K562 (cell line): ENCODE measurements at regions not wholly inside any gene's neighbourhood (a gene's known extent, or its start where the extent isn't known, plus 50 kb on each side); places are given as distances from the start of the nearest gene placed in this dataset.

Experiments
- ATAC-seq: fragments of 200-7000 bp; cut with Tn5 transposase; 3 replicates; pipeline ENCODE4 v1.9.1; 2020; ENCODE audit warnings: moderate library complexity
- BruUV-seq: library from RNA; stranded (reverse); fragments of 400-500 nt; replicated peaks from 2 replicates; lab custom pipeline; 2021; lab: Mats Ljungman, UMichigan
- CTCF ChIA-PET: fragments of 300-600 bp; formaldehyde crosslinking; extraction: SDS; loops from one replicate; lab custom pipeline; 2021; ENCODE audit warnings: low intra/inter-chr PET ratio; lab: Yijun Ruan, JAX
- POLR2A ChIA-PET: fragments of 300-600, 350-650 bp; sonication (Branson Sonifier 250); formaldehyde crosslinking; extraction: SDS; loops from one replicate; lab custom pipeline; 2021; ENCODE audit warnings: antibody characterized with exemption, inconsistent platforms; lab: Yijun Ruan, JAX
- DNase-seq, 4 experiments: peaks; one replicate each; pipeline versions ENCODE4 v3.0.0 to v3.0.0-alpha.2; 2011 to 2018; ENCODE audit warnings: low spot score in 3 of 4, mixed read lengths in 3 of 4; ENCODE audit errors: extremely low read depth in 1 of 4
- FAIRE-seq: peaks from 2 replicates; lab custom pipeline; 2011; peaks lifted over from hg19 to GRCh38; lab: Jason Lieb, UNC
- H2AFZ ChIP-seq: 2 replicates; pipeline ENCODE4 v1.6.0; 2011; ENCODE audit warnings: low read depth, low read length, control low read depth, inconsistent platforms
- H3K27ac ChIP-seq: fragments of 200-600 bp; 3 replicates; pipeline ENCODE4 v1.8.0; 2011; ENCODE audit warnings: low read depth, mild to moderate bottlenecking, control low read depth, inconsistent platforms, low read length, moderate library complexity, mixed read lengths; ENCODE audit errors: extremely low read depth
- H3K27me3 ChIP-seq, 2 experiments: fragments of 300-600 bp in 1 of 2; 2 replicates in 1 of 2; 3 replicates in 1 of 2; pipeline versions ENCODE4 v1.6.0 to v1.8.0; 2011; ENCODE audit warnings: inconsistent platforms in 2 of 2, low read length in 2 of 2, mild to moderate bottlenecking in 1 of 2, mixed read lengths in 1 of 2, moderate library complexity in 1 of 2; ENCODE audit not compliant: control insufficient read depth in 2 of 2, insufficient read depth in 2 of 2
- H3K36me3 ChIP-seq: fragments of 300-600 bp; 3 replicates; pipeline ENCODE4 v1.8.0; 2011; ENCODE audit warnings: mild to moderate bottlenecking, low read length, inconsistent platforms; ENCODE audit not compliant: control insufficient read depth, insufficient read depth
- H3K4me1 ChIP-seq, 2 experiments: fragments of 200-600 bp in 1 of 2; replicated peaks in 1 of 2; 2 replicates in 1 of 2; 3 replicates in 1 of 2; pipeline versions ENCODE4 v1.5.1 to v1.8.0; 2011; ENCODE audit warnings: inconsistent platforms in 2 of 2, low read length in 2 of 2, mild to moderate bottlenecking in 1 of 2, mixed read lengths in 1 of 2, moderate library complexity in 1 of 2; ENCODE audit not compliant: control insufficient read depth in 2 of 2, insufficient read depth in 2 of 2
- H3K4me2 ChIP-seq: 2 replicates; pipeline ENCODE4 v1.6.1; 2011; ENCODE audit warnings: low read length, control low read depth, inconsistent platforms, mixed read lengths; ENCODE audit not compliant: insufficient read depth
- H3K4me3 ChIP-seq: fragments of 200-600 bp; sonication (generic), shearing (Covaris generic); 2 replicates; pipeline ENCODE4 v1.5.1; 2016; ENCODE audit warnings: control low read depth, inconsistent platforms
- H3K79me2 ChIP-seq: fragments of 200-600 bp; 3 replicates; pipeline ENCODE4 v1.8.0; 2011; ENCODE audit warnings: low read length, inconsistent platforms; ENCODE audit not compliant: control insufficient read depth, insufficient read depth
- H3K9ac ChIP-seq, 2 experiments: 2 replicates each; pipeline versions ENCODE4 v1.6.0 to v1.6.1; 2011; ENCODE audit warnings: low read depth in 2 of 2, low read length in 2 of 2, control low read depth in 1 of 2, inconsistent platforms in 1 of 2, mild to moderate bottlenecking in 1 of 2, mixed read lengths in 1 of 2; ENCODE audit not compliant: insufficient read depth in 1 of 2
- H3K9me1 ChIP-seq: one replicate; pipeline ENCODE4 v1.6.0; 2011; ENCODE audit warnings: inconsistent platforms, mild to moderate bottlenecking, low read length, moderate library complexity; ENCODE audit not compliant: control insufficient read depth, insufficient read depth
- H3K9me3 ChIP-seq: replicated peaks from 2 replicates; pipeline ENCODE4 v1.5.1; 2011; ENCODE audit warnings: low read depth, low read length, inconsistent platforms; ENCODE audit not compliant: control insufficient read depth, insufficient read depth
- H4K20me1 ChIP-seq: replicated peaks from 2 replicates; pipeline ENCODE4 v1.6.1; 2011; ENCODE audit warnings: low read length, inconsistent platforms, mixed read lengths; ENCODE audit not compliant: control insufficient read depth, insufficient read depth
- ADNP ChIP-seq: fragments of 200-800 bp; sonication (Bioruptor generic); IDR thresholded peaks from 2 replicates; pipeline ENCODE4 v1.6.1; 2016; ENCODE audit warnings: missing genetic modification characterization, missing compliant biosample characterization
- CAMTA2 ChIP-seq: fragments of 250-450 bp; sonication (Bioruptor Pico); conservative IDR thresholded peaks from 2 replicates; pipeline ENCODE4 v1.5.1; 2022
- EGR1 ChIP-seq: fragments of 450-650 bp; conservative IDR thresholded peaks from 2 replicates; pipeline ENCODE4 v1.6.1; 2017; ENCODE audit warnings: mild to moderate bottlenecking
- ERF ChIP-seq: fragments of 450-650 bp; formaldehyde crosslinking; IDR thresholded peaks from 2 replicates; pipeline ENCODE4 v1.4.0; 2020; ENCODE audit warnings: mild to moderate bottlenecking, mixed read lengths
- FOXK2 ChIP-seq, 2 experiments: fragments of 450-650 bp; IDR thresholded peaks in 1 of 2; conservative IDR thresholded peaks in 1 of 2; 2 replicates each; pipeline ENCODE4 v1.6.1; 2016; ENCODE audit warnings: low read depth in 2 of 2, mild to moderate bottlenecking in 1 of 2
- KDM4B ChIP-seq, 2 experiments: fragments of 450-650 bp in 1 of 2; sonication (generic) in 1 of 2; IDR thresholded peaks; 2 replicates each; pipeline ENCODE4 v1.6.1; 2016 to 2017; ENCODE audit warnings: borderline replicate concordance in 2 of 2, antibody characterized with exemption in 1 of 2, low read depth in 1 of 2, mild to moderate bottlenecking in 1 of 2
- KLF16 ChIP-seq: IDR thresholded peaks from 2 replicates; pipeline ENCODE4 v1.6.1; 2016; ENCODE audit warnings: antibody characterized with exemption
- UBTF ChIP-seq, 2 experiments: IDR thresholded peaks; 2 replicates each; pipeline ENCODE4 v1.6.1; 2012; ENCODE audit warnings: improper control_type of control experiment in 2 of 2, low read depth in 2 of 2, low read length in 2 of 2, borderline replicate concordance in 1 of 2
- ZBTB5 ChIP-seq: fragments of 450-650 bp; IDR thresholded peaks from 2 replicates; pipeline ENCODE4 v1.6.1; 2017; ENCODE audit warnings: antibody characterized with exemption
- ZEB2 ChIP-seq: fragments of 450-650 bp; IDR thresholded peaks from 2 replicates; pipeline ENCODE4 v1.6.1; 2016
- ZNF277 ChIP-seq: fragments of 250-450 bp; sonication (Bioruptor Pico); IDR thresholded peaks from 2 replicates; pipeline ENCODE4 v1.8.0; 2022; ENCODE audit warnings: inconsistent platforms, mild to moderate bottlenecking, moderate library complexity, borderline replicate concordance
- WGBS: fragments of 100-300 bp; shearing (Covaris generic); methylation state at CpG from one replicate; pipeline ENCODE4 v1.1.6; 2016; ENCODE audit warnings: low coverage, mixed read lengths; ENCODE audit not compliant: insufficient coverage; ENCODE audit errors: missing lambda C conversion rate; 5-methylcytosine and 5-hydroxymethylcytosine counted together
- in situ Hi-C: fragments of 300-500 bp; cut with MboI; formaldehyde crosslinking; loops from 4 replicates; pipeline ENCODE4 v1.15.0; 2018; ENCODE audit warnings: inconsistent platforms, mixed read lengths
- intact Hi-C: fragments of 100-400 bp; cut with micrococcal nuclease; formaldehyde crosslinking; loops from 2 replicates; pipeline ENCODE4 v1.14.2; 2022
- TF ChIP-seq, protein P1 (sequence below): fragments of 250-450 bp; sonication (Bioruptor Pico); IDR thresholded peaks from 2 replicates; pipeline ENCODE4 v1.5.0; 2021; ENCODE audit warnings: mild to moderate bottlenecking, moderate library complexity

DNA sequence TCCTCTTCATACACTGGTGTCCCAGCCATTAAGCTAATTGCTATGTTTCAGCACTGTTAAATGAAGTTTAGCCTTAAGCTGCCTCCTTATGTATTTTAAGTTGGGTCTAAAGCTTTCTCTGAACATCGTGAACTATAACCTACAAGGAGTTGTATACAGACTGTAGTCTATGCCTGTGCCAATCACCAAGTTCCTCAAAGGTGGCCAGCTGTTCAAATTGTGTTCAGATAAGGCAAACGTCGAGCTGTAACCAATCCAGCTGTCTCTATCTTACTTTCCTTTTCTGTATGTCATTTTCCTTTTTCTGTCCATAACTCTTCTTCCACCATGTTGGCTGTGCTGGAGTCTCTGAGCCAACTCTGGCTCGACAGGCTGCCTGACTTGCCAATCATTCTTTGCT lies 199.6 kb downstream of the OGFRL1 start:
- H3K27me3 ChIP-seq: no peaks in the 10 kb centered on the region
- H3K79me2 ChIP-seq: no peaks in the 10 kb centered on the region
- ChIA-PET POLR2A (no interaction called here), CTCF (no interaction called here)
- H2AFZ ChIP-seq: no peak overlapping the region
- ATAC-seq: no peak
- no peak for DNase-seq
- H3K9me3 ChIP-seq: no peaks in the 10 kb centered on the region
- FAIRE-seq: no peak
- in situ Hi-C loops (no loop called here), intact Hi-C loops (no loop called here)
- H3K4me1 ChIP-seq: no peaks in the 10 kb centered on the region
- no peak overlapping the region for H3K9ac ChIP-seq
- WGBS: 1% methylated on average over 4 of the region's 4 CpGs
- no TSS peak for BruUV-seq
- H3K4me2 ChIP-seq: no peak overlapping the region
- no peak overlapping the region for H3K27ac ChIP-seq
- H3K36me3 ChIP-seq: no peaks in the 10 kb centered on the region
- no peaks in the 10 kb centered on the region for H4K20me1 ChIP-seq
- H3K9me1 ChIP-seq: no peaks in the 10 kb centered on the region
- no peak overlapping the region for H3K4me3 ChIP-seq
- TF ChIP-seq, protein P1, sequence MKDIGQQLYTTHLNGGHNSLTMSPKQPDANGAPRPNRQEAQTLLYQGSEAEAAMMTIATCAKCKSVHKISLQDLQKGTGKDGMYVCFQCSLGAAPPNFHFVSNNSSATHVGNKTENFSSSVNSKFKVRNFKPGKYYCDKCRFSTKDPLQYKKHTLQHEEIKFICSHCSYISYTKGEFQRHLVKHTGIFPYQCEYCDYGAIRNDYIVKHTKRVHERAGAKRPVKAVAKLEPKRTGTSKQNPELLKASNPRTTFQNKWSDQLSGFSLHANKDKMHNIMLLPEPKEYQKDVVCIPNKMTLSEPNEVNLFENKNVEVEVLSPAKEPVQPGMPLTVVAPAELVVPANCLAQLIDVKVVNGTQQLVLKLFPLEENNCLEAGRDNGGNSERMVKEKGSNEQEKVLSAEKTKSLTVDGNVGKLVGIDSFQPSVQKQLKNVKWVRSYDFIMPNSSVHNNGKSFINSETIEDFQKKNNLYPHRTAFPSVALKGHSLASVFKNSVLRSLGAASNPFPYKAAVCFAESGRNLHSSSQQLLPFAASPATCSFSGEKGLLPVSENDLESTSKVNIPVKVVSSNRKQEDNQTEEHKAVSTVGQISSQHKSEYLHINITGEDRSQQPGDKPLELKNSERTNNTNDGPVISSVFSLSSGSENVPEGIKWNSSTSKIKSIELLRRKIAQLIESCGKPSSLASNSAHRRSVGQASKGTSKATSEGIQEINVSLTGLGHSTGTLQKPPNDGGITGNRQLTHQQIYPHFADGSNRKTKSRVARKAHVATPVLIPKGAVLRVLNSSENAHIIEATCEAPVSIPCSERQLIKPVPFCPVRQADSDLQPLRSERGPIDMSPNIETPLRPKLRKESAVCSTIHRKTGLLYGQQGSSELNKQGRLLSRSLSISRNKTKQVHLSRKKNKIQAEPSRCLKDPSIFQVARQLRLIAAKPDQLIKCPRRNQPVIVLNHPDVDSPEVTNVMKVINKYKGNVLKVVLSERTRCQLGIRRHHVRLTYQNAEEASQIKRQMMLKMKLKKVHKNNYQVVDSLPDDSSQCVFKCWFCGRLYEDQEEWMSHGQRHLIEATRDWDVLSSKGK (CRISPR knock-in tag): no peak
- TF ChIP-seq UBTF (IDR thresholded peaks at IDR 0.05; ENCODE audit: borderline replicate concordance in 1 of 2, low read depth in 2 of 2, low read length in 2 of 2): no peak
- TF ChIP-seq EGR1: no peak
- no peak for TF ChIP-seq CAMTA2 (CRISPR knock-in tag)
- TF ChIP-seq ZNF277 (CRISPR knock-in tag): no peak
- TF ChIP-seq KLF16: no peak
- TF ChIP-seq KDM4B (IDR thresholded peaks at IDR 0.05; ENCODE audit: borderline replicate concordance in 2 of 2, low read depth in 1 of 2): no peak
- no peak for TF ChIP-seq ZEB2
- TF ChIP-seq FOXK2 (conservative IDR thresholded peaks at IDR 0.05 in 1 of 2, IDR thresholded peaks at IDR 0.05 in 1 of 2; ENCODE audit: low read depth in 2 of 2): no peak
- TF ChIP-seq ADNP (tag): no peak
- TF ChIP-seq ERF (CRISPR knock-in tag): no peak
- no peak for TF ChIP-seq ZBTB5
